Spleen (tissue), 7 donors: ENCODE measurements at regions not wholly inside any gene's neighbourhood (a gene's known extent, or its start where the extent isn't known, plus 50 kb on each side); places are given as distances from the start of the nearest gene placed in this dataset.

ENCODE experiments used
- CTCF ChIP-seq, 11 experiments: fragments of 200-600 bp in 7 of 11; fragments of 450-650 bp in 4 of 11; sonication (generic) in 4 of 11; IDR thresholded peaks in 8 of 11; conservative IDR thresholded peaks in 3 of 11; 1 replicate in 7 of 11; 2 replicates in 4 of 11; pipeline versions ENCODE4 v1.4.0 to v1.8.0; 2016 to 2021; ENCODE audit warnings: antibody characterized with exemption in 11 of 11, inconsistent platforms in 4 of 11, mild to moderate bottlenecking in 1 of 11
- POLR2A ChIP-seq, 3 donors: fragments of 450-650 bp; IDR thresholded peaks; one replicate each; pipeline ENCODE4 v1.5.1; 2017; ENCODE audit warnings: antibody characterized with exemption in 3 of 3, mild to moderate bottlenecking in 1 of 3
- donor health status: DM: no; HTN: no; CAD: no; lungs with moderate emphysema.
- donor health status: DM: no; HTN: no; CAD: no.
- donor health status: DM: no; HTN: no; CAD: no.

- no peak for TF ChIP-seq POLR2A (IDR thresholded peaks at IDR 0.05)
- TF ChIP-seq CTCF (IDR thresholded peaks at IDR 0.05 in 8 of 11, conservative IDR thresholded peaks at IDR 0.05 in 3 of 11) = no peak
These were observed 431.1 kb downstream of the TMX3 start for GRCh38 chr18:68283834-68284233.
